ENCODE measurements at regions not wholly inside any gene's neighbourhood (a gene's known extent, or its start where the extent isn't known, plus 50 kb on each side); places are given as distances from the start of the nearest gene placed in this dataset.

DNA sequence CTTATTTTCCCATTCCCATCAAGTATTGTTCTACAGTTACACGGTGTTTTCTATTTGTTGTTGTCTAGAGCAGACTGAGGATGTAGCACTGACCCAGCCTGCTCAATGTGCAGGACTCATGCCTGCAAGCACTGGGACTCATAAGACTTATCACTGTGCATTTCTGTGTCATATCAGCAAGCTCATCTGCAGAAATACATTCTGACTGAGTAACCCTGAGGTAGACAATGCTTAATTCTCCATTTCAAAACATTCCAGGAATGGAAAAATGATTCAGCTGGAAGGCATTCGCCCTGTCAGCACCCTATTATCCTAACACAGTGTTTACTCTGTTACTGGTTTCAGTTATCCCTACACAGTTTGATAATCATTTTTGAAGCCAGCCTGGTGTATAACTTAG, 2506.4 kb downstream of the PCDH9 start:
- intact Hi-C loops (cut with micrococcal nuclease): loop anchor here (2.0 kb wide), 1 partner anchor 35 kb away; no protein-coding TSS in a partner anchor
- Histone ChIP-seq H2BK120ac (ENCODE audit: low read depth, low read length) (peak overlapping the region; percentile 66), H3K9me1 (ENCODE audit: insufficient read depth, low read length) (no peaks in the 10 kb centered on the region), H3K14ac (replicated peaks; ENCODE audit: low read depth, low read length) (no peak overlapping the region), H3K4me3 (ENCODE audit: insufficient read depth, low read depth, low read length) (no peak overlapping the region), H2AK9ac (replicated peaks; ENCODE audit: low read depth, low read length, poor library complexity) (no peak overlapping the region), H2BK20ac (ENCODE audit: low read depth, low read length) (peak overlapping the region; percentile 22; the same call in 1 of the 2 replicates), H3K23ac (ENCODE audit: low read depth, low read length) (no peak overlapping the region), H2AFZ (replicated peaks; ENCODE audit: low read length, poor library complexity) (no peak overlapping the region), H3K27me3 (ENCODE audit: control insufficient read depth, insufficient read depth, low read length) (no peaks in the 10 kb centered on the region), H3K36me3 (ENCODE audit: control insufficient read depth, insufficient read depth, low read length) (no peaks in the 10 kb centered on the region), H3K79me1 (ENCODE audit: low read depth in 1 of 2, low read length in 2 of 2) (no peaks in the 10 kb centered on the region), H3K27ac (ENCODE audit: insufficient read depth, low read length) (no peak overlapping the region), H2BK5ac (ENCODE audit: low read depth, low read length, poor library complexity, severe bottlenecking) (peak overlapping the region; percentile 76), H3K9me3 (ENCODE audit: control insufficient read depth, insufficient read depth, low read length) (no peaks in the 10 kb centered on the region), H3K4me1 (ENCODE audit: control insufficient read depth, insufficient read depth, low read length) (no peaks in the 10 kb centered on the region), H3K4ac (ENCODE audit: low read depth, low read length) (peak overlapping the region; percentile 29; the same call in 1 of the 2 replicates), H3K9ac (ENCODE audit: low read depth, low read length) (no peak overlapping the region), H4K20me1 (ENCODE audit: insufficient read depth, low read length) (no peaks in the 10 kb centered on the region), H4K8ac (ENCODE audit: low read depth in 2 of 2, low read length in 2 of 2) (peak overlapping the region in 1 of 2 experiments; percentile 47; a peak in 1 of 4 replicates), H3K4me2 (ENCODE audit: low read depth, low read length) (peak overlapping the region; percentile 9; the same call in 1 of the 2 replicates), H2BK15ac (ENCODE audit: low read depth, low read length) (no peak overlapping the region), H2AK5ac (ENCODE audit: low read depth, low read length) (no peak overlapping the region), H3K18ac (ENCODE audit: low read depth, low read length) (no peak overlapping the region), H3K56ac (ENCODE audit: extremely low read depth, insufficient read depth, low read length) (no peak overlapping the region), H4K91ac (ENCODE audit: insufficient read depth, low read depth, low read length) (no peak overlapping the region), H4K5ac (ENCODE audit: low read depth, low read length) (no peak overlapping the region)
- WGBS, 2 experiments (ENCODE audit: extremely low coverage in 2 of 2, insufficient read length in 1 of 2): no CpG with 5 or more reads among the region's 2 CpGs
- no TSS peak for BruUV-seq (replicated peaks)
- dilution Hi-C loops (cut with HindIII; ENCODE audit: low sequenced_read_pairs, unreplicated experiment): no loop called here
- CTCF ChIA-PET: interaction anchor here (1.2 kb wide), 1 partner anchor 34 kb away, joined by 3 read pairs; no protein-coding TSS in a partner anchor
- no peak for TF ChIP-seq MXI1 (IDR thresholded peaks at IDR 0.05; ENCODE audit: borderline replicate concordance, low read depth, low read length)
- TF ChIP-seq MAZ (IDR thresholded peaks at IDR 0.05; ENCODE audit: borderline replicate concordance, low read depth, low read length): no peak
- peak; percentile 45; the same call in 1 of the 2 replicates for TF ChIP-seq NFE2L2 (IDR thresholded peaks at IDR 0.05; ENCODE audit: low read depth, low read length)
- TF ChIP-seq FOS (IDR thresholded peaks at IDR 0.05; ENCODE audit: low read depth, low read length): peak; percentile 71
- 0 out of 2 replicates have a peak, but pooled peaks have one; percentile 22 for TF ChIP-seq BHLHE40 (IDR thresholded peaks at IDR 0.05; ENCODE audit: low read depth, low read length)
- peak; percentile 89 for TF ChIP-seq MAFK (IDR thresholded peaks at IDR 0.05; ENCODE audit: low read depth, low read length)
- DNase-seq (peak; percentile 94), ATAC-seq (ENCODE audit: low read depth) (peak; percentile 100)
- in situ Hi-C loops (cut with MboI; ENCODE audit: low sequenced_read_pairs): no loop called here
- POLR2A ChIA-PET (ENCODE audit: unreplicated experiment): interaction anchor here (0.6 kb wide), 1 partner anchor 289 kb away, joined by 4 read pairs; no protein-coding TSS in a partner anchor
